ENCODE measurements at regions not wholly inside any gene's neighbourhood (a gene's known extent, or its start where the extent isn't known, plus 50 kb on each side); places are given as distances from the start of the nearest gene placed in this dataset.

GRCh38 chr3:159846255-159846654 is 142.4 kb upstream of the IL12A start (continued):
- TF ChIP-seq ZNF462 (CRISPR knock-in tag; IDR thresholded peaks at IDR 0.05) (no peak), EZH2phosphoT487 (IDR thresholded peaks at IDR 0.05; ENCODE audit: unreplicated experiment) (no peak), CREB1 (CRISPR knock-in tag; IDR thresholded peaks at IDR 0.05; ENCODE audit: low read depth) (no peak), ZNF331 (CRISPR knock-in tag; IDR thresholded peaks at IDR 0.05; ENCODE audit: low read depth) (no peak)

- H3K36me3 ChIP-seq (ENCODE audit: insufficient read depth), result no peaks in the 10 kb centered on the region
- no peak overlapping the region for H2AFZ ChIP-seq
- H3F3A ChIP-seq (replicated peaks; ENCODE audit: low read depth), result no peaks in the 10 kb centered on the region
- Mint-ChIP-seq H3K36me3 (ENCODE audit: low read depth) (peaks cover 22% of the 10 kb centered on the region), H3K27ac (no peak overlapping the region), H3K27me3 (ENCODE audit: insufficient read depth, low read depth, poor library complexity) (peaks cover 5% of the 10 kb centered on the region), H3K9me3 (peaks cover 6% of the 10 kb centered on the region; the same call in 1 of the 3 replicates), H3K4me3 (no peak overlapping the region), H3K4me1 (peaks cover 37% of the 10 kb centered on the region)
- no peaks in the 10 kb centered on the region for H4K20me1 ChIP-seq (replicated peaks; ENCODE audit: insufficient read depth)
- ATAC-seq (no peak), DNase-seq (ENCODE audit: low spot score) (no peak)
- H3K4me3 ChIP-seq, result no peak overlapping the region
- H3K4me2 ChIP-seq, result no peak overlapping the region
- H3K79me2 ChIP-seq (replicated peaks; ENCODE audit: insufficient read depth), result peaks cover 69% of the 10 kb centered on the region
- no peaks in the 10 kb centered on the region for H3K9me2 ChIP-seq (ENCODE audit: insufficient read depth)
- no peak overlapping the region for H3K27ac ChIP-seq (ENCODE audit: low read depth)
- no peaks in the 10 kb centered on the region for H3K27me3 ChIP-seq (ENCODE audit: insufficient read depth)
- peaks cover 23% of the 10 kb centered on the region for H3K4me1 ChIP-seq (ENCODE audit: insufficient read depth)
- TF ChIP-seq STAT1 (IDR thresholded peaks at IDR 0.05; ENCODE audit: unreplicated experiment), result no peak
- no peak for TF ChIP-seq CREB1 (CRISPR knock-in tag; IDR thresholded peaks at IDR 0.05; ENCODE audit: low read depth)
- TF ChIP-seq ETS1 (IDR thresholded peaks at IDR 0.05), result no peak
- TF ChIP-seq POLR2AphosphoS5 (IDR thresholded peaks at IDR 0.05; ENCODE audit: low read depth), result no peak
- no peak for TF ChIP-seq CTCF (conservative IDR thresholded peaks at IDR 0.05; ENCODE audit: low read depth in 2 of 2)
Observed at GRCh38 chr3:159848348-159849118, 140.1 kb upstream of the IL12A start.
